Breast epithelium (tissue), 3 donors: ENCODE measurements at regions not wholly inside any gene's neighbourhood (a gene's known extent, or its start where the extent isn't known, plus 50 kb on each side); places are given as distances from the start of the nearest gene placed in this dataset.

Experiments
- POLR2A ChIP-seq: fragments of 450-650 bp; IDR thresholded peaks from one replicate; pipeline ENCODE4 v1.6.1; 2016; ENCODE audit warnings: antibody characterized with exemption, mild to moderate bottlenecking, moderate library complexity
- TF ChIP-seq, protein P1 (sequence below), 3 donors: fragments of 450-650 bp; IDR thresholded peaks; one replicate each; pipeline ENCODE4 v1.5.1; 2016 to 2017; ENCODE audit warnings: antibody characterized with exemption in 3 of 3, mild to moderate bottlenecking in 3 of 3, moderate library complexity in 3 of 3

DNA sequence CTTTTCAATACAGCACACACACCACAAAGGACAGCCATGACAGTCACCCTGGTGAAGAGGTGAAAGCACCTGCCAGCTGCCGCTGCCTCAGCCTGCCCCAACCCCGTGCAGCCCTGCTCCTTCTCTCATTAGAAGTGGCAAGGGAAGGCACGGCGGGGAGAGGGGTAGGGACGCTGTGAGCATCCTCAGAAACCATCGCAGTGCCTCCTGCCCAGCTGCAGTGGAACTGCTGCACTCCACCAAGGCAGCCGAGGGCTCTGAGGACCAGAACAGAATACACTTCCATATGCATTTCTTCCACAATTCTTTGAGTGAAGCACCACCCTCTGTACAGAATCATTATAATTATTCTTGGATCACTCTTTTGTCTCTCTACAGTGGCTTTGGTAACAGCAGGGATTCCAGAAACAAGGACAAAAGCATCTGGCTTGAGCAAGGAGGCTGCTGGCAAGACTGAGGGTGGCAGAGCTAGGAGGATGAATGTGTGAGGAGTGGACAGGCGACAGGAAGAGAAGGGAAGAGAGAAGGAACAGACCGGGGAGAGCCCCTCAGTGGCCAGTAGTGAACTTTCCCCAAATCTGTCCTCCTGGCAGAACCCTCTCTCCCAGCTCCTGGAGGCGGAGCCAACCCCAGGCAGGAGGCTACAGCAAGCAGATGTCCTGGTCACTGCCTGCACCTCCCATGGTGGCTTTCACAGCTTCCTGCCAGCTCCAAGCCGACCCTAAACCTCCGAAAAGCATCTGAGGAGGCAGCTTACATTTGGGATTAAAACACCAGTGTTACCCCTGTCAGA, 73.2 kb downstream of the MTNR1A start:
- TF ChIP-seq, protein P1, sequence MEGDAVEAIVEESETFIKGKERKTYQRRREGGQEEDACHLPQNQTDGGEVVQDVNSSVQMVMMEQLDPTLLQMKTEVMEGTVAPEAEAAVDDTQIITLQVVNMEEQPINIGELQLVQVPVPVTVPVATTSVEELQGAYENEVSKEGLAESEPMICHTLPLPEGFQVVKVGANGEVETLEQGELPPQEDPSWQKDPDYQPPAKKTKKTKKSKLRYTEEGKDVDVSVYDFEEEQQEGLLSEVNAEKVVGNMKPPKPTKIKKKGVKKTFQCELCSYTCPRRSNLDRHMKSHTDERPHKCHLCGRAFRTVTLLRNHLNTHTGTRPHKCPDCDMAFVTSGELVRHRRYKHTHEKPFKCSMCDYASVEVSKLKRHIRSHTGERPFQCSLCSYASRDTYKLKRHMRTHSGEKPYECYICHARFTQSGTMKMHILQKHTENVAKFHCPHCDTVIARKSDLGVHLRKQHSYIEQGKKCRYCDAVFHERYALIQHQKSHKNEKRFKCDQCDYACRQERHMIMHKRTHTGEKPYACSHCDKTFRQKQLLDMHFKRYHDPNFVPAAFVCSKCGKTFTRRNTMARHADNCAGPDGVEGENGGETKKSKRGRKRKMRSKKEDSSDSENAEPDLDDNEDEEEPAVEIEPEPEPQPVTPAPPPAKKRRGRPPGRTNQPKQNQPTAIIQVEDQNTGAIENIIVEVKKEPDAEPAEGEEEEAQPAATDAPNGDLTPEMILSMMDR (IDR thresholded peaks at IDR 0.05), result no peak
- TF ChIP-seq POLR2A, result no peak
